Nephron (organoid): ENCODE measurements at regions not wholly inside any gene's neighbourhood (a gene's known extent, or its start where the extent isn't known, plus 50 kb on each side); places are given as distances from the start of the nearest gene placed in this dataset.

Source experiments
- H3K27ac Mint-ChIP-seq, 3 experiments: 2 replicates each; pipeline ENCODE4 v1.8.0; 2020; ENCODE audit warnings: mixed read lengths in 3 of 3, mild to moderate bottlenecking in 2 of 3, moderate library complexity in 1 of 3
- H3K27me3 Mint-ChIP-seq: 2 replicates; pipeline ENCODE4 v1.8.0; 2021; ENCODE audit warnings: low read depth, mild to moderate bottlenecking, moderate library complexity, mixed read lengths
- H3K36me3 Mint-ChIP-seq: 2 replicates; pipeline ENCODE4 v1.8.0; 2020; ENCODE audit warnings: low read depth, mixed read lengths
- H3K4me1 Mint-ChIP-seq: 2 replicates; pipeline ENCODE4 v1.8.0; 2020; ENCODE audit warnings: mixed read lengths
- H3K4me3 Mint-ChIP-seq, 3 experiments: 2 replicates each; pipeline ENCODE4 v1.8.0; 2020; ENCODE audit warnings: mild to moderate bottlenecking in 3 of 3, mixed read lengths in 3 of 3, moderate library complexity in 2 of 3
- H3K9me3 Mint-ChIP-seq: 2 replicates; pipeline ENCODE4 v1.8.0; 2020; ENCODE audit warnings: mixed read lengths
- TF ChIP-seq, protein P1 (sequence below), 3 experiments: fragments of 200-600 bp; sonication (generic); IDR thresholded peaks; one replicate each; pipeline ENCODE4 v1.5.0; 2021; ENCODE audit warnings: antibody characterized with exemption in 3 of 3; ENCODE audit not compliant: unreplicated experiment in 3 of 3

DNA sequence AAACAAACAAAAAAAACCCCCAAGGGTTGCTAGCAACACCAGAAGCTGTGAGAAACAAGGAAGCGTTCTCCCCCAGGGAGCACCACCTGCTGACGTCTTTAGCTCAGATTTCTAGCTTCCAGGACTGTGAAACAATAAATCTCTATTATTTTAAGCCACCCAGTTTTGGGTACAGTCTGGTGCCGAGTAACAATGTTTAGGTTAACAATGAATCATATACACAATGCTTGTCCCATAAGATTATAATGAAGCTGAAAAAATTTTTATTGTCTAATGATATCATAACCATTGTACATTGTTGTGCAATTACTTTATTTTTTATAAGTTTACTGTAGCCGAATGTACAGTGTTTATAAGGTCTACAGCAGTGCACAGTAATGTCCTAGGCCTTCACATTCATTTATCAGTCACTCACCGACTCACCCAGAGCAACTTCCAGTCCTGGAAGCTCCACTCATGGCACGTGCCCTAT, 72.1 kb upstream of the CAB39 start:
- H3K27ac Mint-ChIP-seq = no peak overlapping the region
- H3K27me3 Mint-ChIP-seq = no peaks in the 10 kb centered on the region
- TF ChIP-seq, protein P1, sequence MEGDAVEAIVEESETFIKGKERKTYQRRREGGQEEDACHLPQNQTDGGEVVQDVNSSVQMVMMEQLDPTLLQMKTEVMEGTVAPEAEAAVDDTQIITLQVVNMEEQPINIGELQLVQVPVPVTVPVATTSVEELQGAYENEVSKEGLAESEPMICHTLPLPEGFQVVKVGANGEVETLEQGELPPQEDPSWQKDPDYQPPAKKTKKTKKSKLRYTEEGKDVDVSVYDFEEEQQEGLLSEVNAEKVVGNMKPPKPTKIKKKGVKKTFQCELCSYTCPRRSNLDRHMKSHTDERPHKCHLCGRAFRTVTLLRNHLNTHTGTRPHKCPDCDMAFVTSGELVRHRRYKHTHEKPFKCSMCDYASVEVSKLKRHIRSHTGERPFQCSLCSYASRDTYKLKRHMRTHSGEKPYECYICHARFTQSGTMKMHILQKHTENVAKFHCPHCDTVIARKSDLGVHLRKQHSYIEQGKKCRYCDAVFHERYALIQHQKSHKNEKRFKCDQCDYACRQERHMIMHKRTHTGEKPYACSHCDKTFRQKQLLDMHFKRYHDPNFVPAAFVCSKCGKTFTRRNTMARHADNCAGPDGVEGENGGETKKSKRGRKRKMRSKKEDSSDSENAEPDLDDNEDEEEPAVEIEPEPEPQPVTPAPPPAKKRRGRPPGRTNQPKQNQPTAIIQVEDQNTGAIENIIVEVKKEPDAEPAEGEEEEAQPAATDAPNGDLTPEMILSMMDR (IDR thresholded peaks at IDR 0.05; ENCODE audit: unreplicated experiment in 3 of 3) = no peak
- H3K9me3 Mint-ChIP-seq = no peaks in the 10 kb centered on the region
- no peak overlapping the region for H3K4me3 Mint-ChIP-seq
- H3K4me1 Mint-ChIP-seq = no peaks in the 10 kb centered on the region
- H3K36me3 Mint-ChIP-seq = no peaks in the 10 kb centered on the region

DNA sequence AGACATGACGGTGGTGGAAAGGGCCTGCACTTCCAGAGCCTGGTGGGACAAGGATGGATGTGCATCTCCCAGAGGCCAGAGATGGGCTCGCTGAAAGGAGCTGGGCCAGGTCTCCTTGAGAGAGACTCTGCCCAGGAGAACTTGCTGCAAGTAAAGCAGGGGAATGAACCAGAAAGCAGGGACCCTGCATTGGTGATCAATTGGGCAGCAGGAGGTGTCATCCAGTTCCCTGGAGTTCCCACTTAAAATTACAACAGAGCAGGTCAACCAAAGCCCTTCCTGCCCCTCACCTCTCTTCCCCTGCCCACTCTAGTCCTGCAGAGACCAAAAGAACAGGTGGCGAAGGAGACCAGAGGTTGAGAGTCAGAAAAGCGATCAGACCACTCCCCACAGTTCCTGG, 69.7 kb upstream of the CAB39 start:
- Mint-ChIP-seq H3K27ac (no peak overlapping the region), H3K4me1 (no peaks in the 10 kb centered on the region), H3K4me3 (no peak overlapping the region), H3K27me3 (no peaks in the 10 kb centered on the region), H3K9me3 (no peaks in the 10 kb centered on the region), H3K36me3 (no peaks in the 10 kb centered on the region)
- TF ChIP-seq, protein P1 (IDR thresholded peaks at IDR 0.05; ENCODE audit: unreplicated experiment in 3 of 3) = no peak

DNA sequence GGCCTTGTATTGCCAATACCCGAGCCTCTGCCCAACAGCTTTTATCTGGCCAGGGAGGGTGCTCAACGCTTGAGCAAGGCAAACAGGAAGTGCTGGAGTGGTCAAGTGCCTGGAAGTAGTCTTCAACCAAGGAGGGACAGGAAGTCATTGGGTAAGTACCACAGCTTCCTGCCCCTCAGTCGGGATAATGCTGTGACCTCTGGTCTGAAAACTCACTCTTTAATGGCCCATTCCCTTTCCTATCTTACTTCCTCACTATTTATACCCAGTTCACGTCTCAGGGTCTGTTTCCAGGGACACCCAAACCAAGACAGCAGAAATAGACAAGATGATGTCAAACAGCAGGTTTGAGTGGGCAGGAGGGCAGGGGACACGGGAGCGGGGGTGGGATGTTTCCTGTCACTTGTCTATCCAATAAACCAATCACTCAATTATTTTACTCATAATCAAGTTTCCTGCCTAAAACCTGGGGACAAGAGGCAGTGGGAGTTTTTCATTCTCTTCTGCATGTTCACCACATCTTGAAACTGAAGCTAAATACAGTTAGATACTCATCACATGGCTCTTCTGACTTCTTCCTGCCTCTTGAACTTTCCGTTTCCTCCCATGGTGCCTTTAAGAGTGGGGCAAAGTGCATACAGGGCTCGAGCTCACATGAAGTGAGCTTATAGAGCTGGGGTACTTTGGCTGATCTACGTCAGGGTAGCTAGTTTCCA, 68.9 kb upstream of the CAB39 start:
- Mint-ChIP-seq H3K27me3 (no peaks in the 10 kb centered on the region), H3K36me3 (no peaks in the 10 kb centered on the region), H3K9me3 (no peaks in the 10 kb centered on the region), H3K4me3 (no peak overlapping the region), H3K27ac (no peak overlapping the region), H3K4me1 (no peaks in the 10 kb centered on the region)
- TF ChIP-seq, protein P1 (IDR thresholded peaks at IDR 0.05; ENCODE audit: unreplicated experiment in 3 of 3) = no peak

DNA sequence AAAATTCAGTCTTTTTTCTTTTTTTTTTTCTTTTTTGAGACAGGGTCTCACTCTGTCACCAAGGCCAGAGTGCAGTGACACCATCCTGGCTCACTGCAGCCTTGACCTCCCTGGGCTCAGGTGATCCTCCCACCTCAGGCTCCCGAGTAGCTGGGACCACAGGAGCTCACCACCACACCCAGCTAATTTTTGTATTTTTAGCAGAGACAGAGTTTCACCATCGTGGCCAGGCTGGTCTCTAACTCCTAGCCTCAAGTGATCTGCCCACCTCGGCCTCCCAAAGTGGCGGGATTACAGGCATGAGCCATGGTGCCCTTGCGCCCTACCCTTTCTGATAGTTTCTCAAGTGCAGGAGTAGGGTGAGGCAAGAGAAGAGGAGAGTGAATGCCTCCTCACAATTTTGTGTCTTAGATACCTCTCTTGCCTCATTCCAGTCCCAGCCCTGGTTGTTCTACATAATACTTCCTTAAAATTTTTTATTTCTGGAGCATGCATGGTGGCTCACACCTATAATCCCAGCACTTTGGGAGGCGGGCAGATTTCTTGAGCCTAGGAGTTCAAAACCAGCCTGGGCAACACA, 68.2 kb upstream of the CAB39 start:
- H3K36me3 Mint-ChIP-seq = no peaks in the 10 kb centered on the region
- H3K27ac Mint-ChIP-seq = no peak overlapping the region
- H3K4me3 Mint-ChIP-seq = no peak overlapping the region
- H3K9me3 Mint-ChIP-seq = no peaks in the 10 kb centered on the region
- H3K27me3 Mint-ChIP-seq = no peaks in the 10 kb centered on the region
- TF ChIP-seq, protein P1 (IDR thresholded peaks at IDR 0.05; ENCODE audit: unreplicated experiment in 3 of 3) = no peak
- no peaks in the 10 kb centered on the region for H3K4me1 Mint-ChIP-seq

DNA sequence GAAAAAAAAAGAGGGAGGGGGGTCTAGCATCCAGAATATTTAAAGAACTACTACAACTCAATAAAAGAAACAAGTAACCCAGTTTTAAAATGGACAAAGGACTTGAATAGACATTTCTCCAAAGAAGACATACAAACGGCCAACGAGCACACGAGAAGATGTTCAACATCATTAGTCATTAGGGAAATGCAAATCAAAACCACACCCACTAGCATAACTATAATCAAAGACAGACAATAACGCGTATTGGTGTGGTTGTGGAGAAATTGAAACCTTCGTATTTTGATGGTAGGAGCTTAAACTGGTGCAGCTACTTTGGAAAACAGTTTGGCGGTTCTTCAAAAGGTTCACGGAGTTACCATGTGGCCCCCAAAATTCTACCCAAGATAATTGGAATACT, 64.3 kb upstream of the CAB39 start:
- no peaks in the 10 kb centered on the region for H3K9me3 Mint-ChIP-seq
- no peaks in the 10 kb centered on the region for H3K27me3 Mint-ChIP-seq
- peaks cover 10% of the 10 kb centered on the region for H3K4me1 Mint-ChIP-seq
- H3K27ac Mint-ChIP-seq = no peak overlapping the region
- TF ChIP-seq, protein P1 (IDR thresholded peaks at IDR 0.05; ENCODE audit: unreplicated experiment in 3 of 3) = no peak
- H3K4me3 Mint-ChIP-seq = no peak overlapping the region
- H3K36me3 Mint-ChIP-seq = no peaks in the 10 kb centered on the region
